Kidney tubule cell (primary cell): ENCODE measurements at regions not wholly inside any gene's neighbourhood (a gene's known extent, or its start where the extent isn't known, plus 50 kb on each side); places are given as distances from the start of the nearest gene placed in this dataset.

Experiments used
- DNase-seq: peaks from one replicate; pipeline ENCODE4 v3.0.0-alpha.2; 2018; ENCODE audit warnings: low spot score

GRCh38 chr5:161235569-161235968 lies 311.0 kb downstream of the GABRB2 start:
- no peak for DNase-seq

GRCh38 chr5:161233553-161233952 lies 313.0 kb downstream of the GABRB2 start:
- DNase-seq = no peak

GRCh38 chr5:161230221-161230620 lies 316.3 kb downstream of the GABRB2 start:
- peak; percentile 12 for DNase-seq

GRCh38 chr5:161219816-161220215 lies 326.7 kb downstream of the GABRB2 start:
- DNase-seq = no peak

- DNase-seq = no peak
Observed at GRCh38 chr5:161216877-161217276, 329.6 kb downstream of the GABRB2 start.

GRCh38 chr5:161212123-161212712 lies 334.3 kb downstream of the GABRB2 start:
- DNase-seq = no peak

- no peak for DNase-seq
Observed at GRCh38 chr5:161201558-161201957, 345.0 kb downstream of the GABRB2 start.

GRCh38 chr5:161190778-161191177 lies 338.8 kb upstream of the ATP10B start:
- DNase-seq = no peak

GRCh38 chr5:161190086-161190485 lies 338.1 kb upstream of the ATP10B start:
- DNase-seq = no peak

- DNase-seq = no peak
Observed at GRCh38 chr5:161189452-161189851, 337.4 kb upstream of the ATP10B start.

- DNase-seq = no peak
Observed at GRCh38 chr5:161183559-161183958, 331.5 kb upstream of the ATP10B start.

- DNase-seq = no peak
Observed at GRCh38 chr5:161176221-161176620, 324.2 kb upstream of the ATP10B start.

GRCh38 chr5:161169776-161170175 lies 317.8 kb upstream of the ATP10B start:
- no peak for DNase-seq

- DNase-seq = no peak
Observed at GRCh38 chr5:161167016-161167767, 315.2 kb upstream of the ATP10B start.

- DNase-seq = no peak
Observed at GRCh38 chr5:161165998-161166660, 314.1 kb upstream of the ATP10B start.

GRCh38 chr5:161157925-161158324 lies 305.9 kb upstream of the ATP10B start:
- DNase-seq = no peak

GRCh38 chr5:161155451-161155850 lies 303.4 kb upstream of the ATP10B start:
- no peak for DNase-seq

GRCh38 chr5:161152415-161152940 lies 300.5 kb upstream of the ATP10B start:
- DNase-seq = no peak

- no peak for DNase-seq
Observed at GRCh38 chr5:161150441-161150988, 298.5 kb upstream of the ATP10B start.

- DNase-seq = no peak
Observed at GRCh38 chr5:161149078-161149477, 297.1 kb upstream of the ATP10B start.

- DNase-seq = no peak
Observed at GRCh38 chr5:161138751-161139455, 286.9 kb upstream of the ATP10B start.

GRCh38 chr5:161134956-161135355 lies 282.9 kb upstream of the ATP10B start:
- no peak for DNase-seq
